GM03348 (cell line): ENCODE measurements at regions not wholly inside any gene's neighbourhood (a gene's known extent, or its start where the extent isn't known, plus 50 kb on each side); places are given as distances from the start of the nearest gene placed in this dataset.

Source experiments
- DNase-seq: peaks from one replicate; pipeline ENCODE4 v3.0.0; 2012; ENCODE audit warnings: low spot score

GRCh38 chr18:51399491-51400122 lies 202.1 kb upstream of the MEX3C start:
- no peak for DNase-seq

GRCh38 chr18:51400721-51401120 lies 203.2 kb upstream of the MEX3C start:
- no peak for DNase-seq

- DNase-seq = no peak
Measured at GRCh38 chr18:51401912-51402311, 204.4 kb upstream of the MEX3C start.

- DNase-seq = no peak
Measured at GRCh38 chr18:51404620-51405019, 207.1 kb upstream of the MEX3C start.

GRCh38 chr18:51405683-51406477 lies 208.4 kb upstream of the MEX3C start:
- DNase-seq = no peak

- DNase-seq = no peak
Measured at GRCh38 chr18:51417643-51418483, 220.4 kb upstream of the MEX3C start.

- no peak for DNase-seq
Measured at GRCh38 chr18:51425475-51425874, 228.0 kb upstream of the MEX3C start.

GRCh38 chr18:51425889-51426288 lies 228.4 kb upstream of the MEX3C start:
- DNase-seq = no peak

GRCh38 chr18:51426996-51427395 lies 229.5 kb upstream of the MEX3C start:
- no peak for DNase-seq

- no peak for DNase-seq
Measured at GRCh38 chr18:51429644-51430043, 232.2 kb upstream of the MEX3C start.

GRCh38 chr18:51430538-51430937 lies 233.1 kb upstream of the MEX3C start:
- DNase-seq = no peak

- no peak for DNase-seq
Measured at GRCh38 chr18:51433296-51433695, 235.8 kb upstream of the MEX3C start.

- DNase-seq = no peak
Measured at GRCh38 chr18:51433881-51434280, 236.4 kb upstream of the MEX3C start.

GRCh38 chr18:51437280-51438271 lies 240.1 kb upstream of the MEX3C start:
- no peak for DNase-seq

GRCh38 chr18:51438797-51439350 lies 241.4 kb upstream of the MEX3C start:
- no peak for DNase-seq

GRCh38 chr18:51442012-51442411 lies 244.5 kb upstream of the MEX3C start:
- no peak for DNase-seq

- DNase-seq = no peak
Measured at GRCh38 chr18:51446571-51447210, 249.2 kb upstream of the MEX3C start.

GRCh38 chr18:51447351-51448342 lies 250.2 kb upstream of the MEX3C start:
- DNase-seq = no peak

- no peak for DNase-seq
Measured at GRCh38 chr18:51448949-51449348, 251.5 kb upstream of the MEX3C start.
